Muscle of leg (tissue), 3 donors: ENCODE measurements at regions not wholly inside any gene's neighbourhood (a gene's known extent, or its start where the extent isn't known, plus 50 kb on each side); places are given as distances from the start of the nearest gene placed in this dataset.

ENCODE experiments used
- DNase-seq: peaks from one replicate; pipeline ENCODE4 v3.0.0; 2013
- H3K27ac ChIP-seq: one replicate; pipeline ENCODE4 v1.5.1; 2013; ENCODE audit warnings: mild to moderate bottlenecking, low read length, control low read depth
- H3K27me3 ChIP-seq: one replicate; pipeline ENCODE4 v1.6.1; 2013; ENCODE audit warnings: low read length; ENCODE audit not compliant: control insufficient read depth, insufficient read depth
- H3K36me3 ChIP-seq: one replicate; pipeline ENCODE4 v1.6.1; 2013; ENCODE audit warnings: low read length; ENCODE audit not compliant: control insufficient read depth, insufficient read depth
- H3K4me1 ChIP-seq: one replicate; pipeline ENCODE4 v1.6.1; 2013; ENCODE audit warnings: low read length; ENCODE audit not compliant: control insufficient read depth, insufficient read depth
- H3K4me3 ChIP-seq: one replicate; pipeline ENCODE4 v1.5.1; 2013; ENCODE audit warnings: low read length, control low read depth
- H3K9me3 ChIP-seq: replicated peaks from 2 replicates; pipeline ENCODE4 v1.6.1; 2013; ENCODE audit warnings: low read depth, low read length; ENCODE audit not compliant: control insufficient read depth
- WGBS: methylation state at CpG from one replicate; pipeline ENCODE4 v1.1.5; 2013; ENCODE audit warnings: missing lambda C conversion rate; ENCODE audit not compliant: insufficient coverage; 5-methylcytosine and 5-hydroxymethylcytosine counted together

DNA sequence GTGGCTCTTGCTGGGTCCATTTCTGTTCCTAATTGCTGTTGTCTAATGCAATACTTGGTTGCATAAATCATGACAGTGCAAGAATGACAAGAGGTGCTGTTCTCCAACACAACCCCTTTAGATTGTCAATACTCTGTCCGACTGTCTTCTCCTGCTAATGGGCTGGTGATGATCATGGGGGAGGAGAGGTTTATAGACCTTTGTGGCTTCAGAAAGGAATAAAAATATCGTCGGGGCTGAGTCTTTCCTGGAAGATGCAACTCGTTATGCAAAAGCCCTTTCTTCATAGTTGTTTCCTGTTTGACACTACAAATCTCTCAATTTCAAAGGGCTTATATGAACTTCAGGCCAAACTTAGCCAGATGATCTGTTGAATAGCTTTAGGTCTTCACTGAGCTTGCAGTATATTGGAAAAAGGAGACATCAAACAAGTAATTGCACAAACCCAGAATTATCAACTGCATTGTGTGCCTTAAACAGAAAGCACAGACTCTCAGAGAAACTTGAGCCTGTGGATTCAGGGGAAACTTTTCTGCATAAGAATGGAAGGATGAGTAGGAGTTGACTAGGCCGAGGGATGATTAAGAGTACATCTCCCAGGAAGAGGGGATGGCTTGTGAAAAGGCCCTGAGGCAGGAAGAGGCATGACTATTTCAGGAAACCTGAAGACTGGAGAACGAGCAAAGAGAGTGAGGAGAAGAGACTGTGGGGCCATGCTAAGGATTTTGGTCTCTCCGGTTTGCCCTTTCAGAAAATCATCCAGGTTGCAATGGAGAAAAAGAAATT is 107.6 kb downstream of the TSEN15 start:
- no peaks in the 10 kb centered on the region for H3K27me3 ChIP-seq
- WGBS: 82% methylated on average over 3 of the region's 7 CpGs
- no peak for DNase-seq
- H3K4me3 ChIP-seq: no peak overlapping the region
- H3K9me3 ChIP-seq: no peaks in the 10 kb centered on the region
- H3K27ac ChIP-seq: no peak overlapping the region
- H3K36me3 ChIP-seq: no peaks in the 10 kb centered on the region
- H3K4me1 ChIP-seq: peaks cover 12% of the 10 kb centered on the region

DNA sequence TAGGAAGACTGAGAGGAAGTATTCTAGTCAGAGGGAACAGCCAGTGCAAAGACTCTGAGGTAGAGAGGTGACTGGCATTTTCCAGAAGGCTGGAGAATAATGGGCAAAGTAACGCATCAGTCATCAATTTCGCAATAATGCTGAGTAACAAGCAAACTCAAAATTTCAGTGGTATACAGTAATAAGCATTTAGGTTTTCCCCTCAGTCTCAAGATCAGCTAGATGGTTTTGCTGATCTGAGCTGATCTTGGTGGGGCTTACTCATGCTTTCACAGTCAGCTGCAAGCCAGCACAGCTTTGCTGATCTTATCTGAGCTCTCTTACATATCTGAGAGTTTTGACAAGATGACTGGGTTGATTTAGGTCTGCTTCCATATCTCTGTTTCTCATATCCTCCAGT is 108.7 kb downstream of the TSEN15 start:
- no peaks in the 10 kb centered on the region for H3K27me3 ChIP-seq
- no peak for DNase-seq
- H3K4me3 ChIP-seq: no peak overlapping the region
- H3K4me1 ChIP-seq: peaks cover 15% of the 10 kb centered on the region
- no peaks in the 10 kb centered on the region for H3K9me3 ChIP-seq
- WGBS: no CpG with 5 or more reads among the region's 2 CpGs
- H3K27ac ChIP-seq: no peak overlapping the region
- H3K36me3 ChIP-seq: no peaks in the 10 kb centered on the region

DNA sequence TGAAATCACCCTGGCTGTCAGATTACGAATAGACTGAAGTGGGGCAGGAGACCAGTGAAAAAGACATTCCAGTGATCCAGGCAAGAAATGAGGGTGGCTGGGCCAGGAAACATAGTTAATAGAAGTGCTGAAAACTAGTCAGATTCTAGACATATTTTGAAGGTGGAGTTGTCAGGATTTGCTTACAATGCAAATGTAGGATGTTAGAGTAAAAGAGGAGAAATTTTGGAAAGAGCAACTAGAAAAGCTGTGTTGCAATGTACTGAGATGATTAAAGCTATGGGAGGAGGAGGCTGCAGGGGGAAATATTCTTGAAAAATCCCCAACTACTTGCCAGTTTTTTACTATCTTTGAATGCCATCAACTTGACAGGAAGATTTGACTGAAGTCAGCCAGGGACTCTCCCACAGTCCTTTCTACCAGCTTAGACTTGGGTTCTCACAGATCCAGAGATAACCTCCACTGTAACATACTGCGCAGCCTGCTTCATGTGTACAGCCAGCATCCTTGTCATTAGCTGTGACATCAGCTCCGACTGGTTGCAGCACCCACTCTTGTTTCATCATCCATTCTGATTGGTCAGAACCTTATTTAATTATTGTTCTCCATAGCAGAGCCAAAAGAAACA is 109.7 kb downstream of the TSEN15 start:
- DNase-seq: no peak
- H3K4me3 ChIP-seq: no peak overlapping the region
- no peaks in the 10 kb centered on the region for H3K36me3 ChIP-seq
- H3K4me1 ChIP-seq: peaks cover 15% of the 10 kb centered on the region
- no peaks in the 10 kb centered on the region for H3K27me3 ChIP-seq
- no peaks in the 10 kb centered on the region for H3K9me3 ChIP-seq
- WGBS: 78% methylated on average over 2 of the region's 3 CpGs
- no peak overlapping the region for H3K27ac ChIP-seq

DNA sequence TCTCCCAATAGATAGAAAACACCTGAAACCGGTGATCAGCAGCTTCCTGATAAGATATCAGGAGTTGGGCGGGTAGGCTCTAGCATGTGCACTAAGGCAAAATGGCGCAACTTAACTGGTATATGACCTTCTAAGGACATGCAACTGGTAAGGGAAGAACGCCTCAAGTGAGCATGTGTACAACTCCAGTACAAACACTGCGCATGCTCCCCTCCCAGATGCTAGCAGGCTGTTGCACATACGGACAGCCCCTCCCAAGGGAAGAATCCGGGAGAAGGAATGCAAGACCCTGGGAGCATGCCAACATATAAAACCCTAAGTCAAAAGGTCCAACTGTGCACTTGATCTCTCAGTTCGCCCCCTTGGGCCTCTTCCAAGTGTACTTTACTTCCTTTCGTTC is 110.8 kb downstream of the TSEN15 start:
- H3K36me3 ChIP-seq: no peaks in the 10 kb centered on the region
- DNase-seq: peak; percentile 44
- WGBS: 68% methylated on average over 8 of the region's 9 CpGs
- H3K27ac ChIP-seq: no peak overlapping the region
- peaks cover 15% of the 10 kb centered on the region for H3K4me1 ChIP-seq
- H3K27me3 ChIP-seq: no peaks in the 10 kb centered on the region
- H3K9me3 ChIP-seq: no peaks in the 10 kb centered on the region
- no peak overlapping the region for H3K4me3 ChIP-seq

DNA sequence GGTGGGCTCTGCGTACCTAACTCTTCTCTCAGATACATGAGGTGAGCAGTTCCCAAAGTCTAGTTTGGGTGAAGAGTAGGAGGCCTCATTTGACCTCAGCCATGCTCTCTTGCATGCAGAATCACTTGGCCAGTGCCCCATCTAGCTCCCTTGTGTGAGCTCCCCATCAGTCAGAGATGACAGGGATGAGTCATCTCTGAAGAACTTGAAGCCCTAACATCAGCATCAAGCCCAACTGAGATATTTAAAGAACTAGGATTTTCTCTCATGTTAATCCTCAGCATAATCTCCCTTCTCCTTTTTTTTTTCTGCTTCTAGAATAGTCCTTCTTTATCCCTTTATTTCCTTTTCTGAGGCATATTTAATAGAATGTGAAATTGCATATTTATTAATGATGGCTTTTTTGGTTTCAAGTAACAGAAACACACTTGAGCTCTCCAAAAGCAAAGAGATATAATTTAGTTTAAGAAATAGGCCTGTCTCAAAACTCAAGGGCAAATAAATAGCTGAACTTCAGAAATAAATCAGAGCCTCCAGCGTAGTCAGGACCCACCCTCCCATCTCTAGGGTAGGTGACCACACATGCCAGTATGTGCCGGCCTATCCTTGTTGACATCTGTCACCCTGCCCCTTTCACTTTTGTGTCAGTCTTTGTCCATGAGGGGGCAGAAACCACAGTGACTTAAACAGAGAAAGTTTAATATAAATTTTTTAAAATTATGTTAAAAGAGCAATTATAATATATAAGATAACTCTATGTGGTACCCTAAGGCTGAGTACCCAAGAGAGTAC is 112.3 kb downstream of the TSEN15 start:
- Histone ChIP-seq H3K4me1 (peaks cover 15% of the 10 kb centered on the region), H3K4me3 (no peak overlapping the region), H3K27ac (no peak overlapping the region), H3K36me3 (no peaks in the 10 kb centered on the region), H3K27me3 (no peaks in the 10 kb centered on the region), H3K9me3 (no peaks in the 10 kb centered on the region)
- peak; percentile 55 for DNase-seq
- 83% methylated on average over 1 of the region's 3 CpGs for WGBS

DNA sequence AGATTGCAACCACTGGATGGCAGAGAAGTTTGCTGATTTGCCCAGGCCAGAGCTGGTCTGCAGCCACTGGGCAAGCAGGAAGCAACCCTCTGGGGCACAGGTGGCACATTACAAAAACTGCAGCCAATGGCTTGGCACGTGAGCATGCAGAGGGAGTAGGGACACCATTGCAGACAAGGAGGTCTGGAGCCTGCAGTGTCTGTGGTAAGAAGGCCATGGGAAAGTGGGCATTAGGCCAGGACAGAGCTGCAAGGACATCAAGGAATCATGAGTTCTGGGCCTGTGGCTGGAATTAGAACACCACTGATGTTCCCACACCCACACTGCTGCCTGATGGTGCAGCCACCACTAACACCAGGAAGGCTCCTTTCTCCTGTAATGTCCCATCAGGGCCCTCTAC is 113.0 kb downstream of the TSEN15 start:
- Histone ChIP-seq H3K36me3 (no peaks in the 10 kb centered on the region), H3K4me1 (peaks cover 15% of the 10 kb centered on the region), H3K9me3 (no peaks in the 10 kb centered on the region), H3K4me3 (no peak overlapping the region), H3K27ac (no peak overlapping the region), H3K27me3 (no peaks in the 10 kb centered on the region)
- no peak for DNase-seq
- 67% methylated on average over 1 of the region's 1 CpG for WGBS

DNA sequence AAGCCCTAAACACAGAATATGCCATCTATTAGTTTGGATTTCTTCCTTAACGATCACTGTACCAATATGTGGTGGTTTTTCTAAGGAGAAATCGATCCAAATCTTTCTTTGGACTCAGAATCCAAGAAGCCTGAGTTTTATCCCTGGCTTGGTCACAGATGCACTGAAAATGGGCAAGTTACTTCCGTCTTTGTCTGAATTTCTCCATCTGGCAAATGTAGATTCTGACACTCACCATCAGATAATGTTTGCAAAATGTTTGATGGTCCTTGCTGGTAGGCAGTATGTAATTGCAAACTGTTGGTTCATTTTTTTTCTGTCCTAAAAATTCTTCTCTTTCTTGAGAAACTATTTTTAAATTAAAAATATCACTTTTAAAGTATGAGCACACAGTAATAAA is 115.0 kb downstream of the TSEN15 start:
- Histone ChIP-seq H3K4me1 (peaks cover 15% of the 10 kb centered on the region), H3K27me3 (no peaks in the 10 kb centered on the region), H3K27ac (no peak overlapping the region), H3K4me3 (no peak overlapping the region), H3K9me3 (no peaks in the 10 kb centered on the region), H3K36me3 (no peaks in the 10 kb centered on the region)
- 100% methylated on average over 1 of the region's 3 CpGs for WGBS
- no peak for DNase-seq

DNA sequence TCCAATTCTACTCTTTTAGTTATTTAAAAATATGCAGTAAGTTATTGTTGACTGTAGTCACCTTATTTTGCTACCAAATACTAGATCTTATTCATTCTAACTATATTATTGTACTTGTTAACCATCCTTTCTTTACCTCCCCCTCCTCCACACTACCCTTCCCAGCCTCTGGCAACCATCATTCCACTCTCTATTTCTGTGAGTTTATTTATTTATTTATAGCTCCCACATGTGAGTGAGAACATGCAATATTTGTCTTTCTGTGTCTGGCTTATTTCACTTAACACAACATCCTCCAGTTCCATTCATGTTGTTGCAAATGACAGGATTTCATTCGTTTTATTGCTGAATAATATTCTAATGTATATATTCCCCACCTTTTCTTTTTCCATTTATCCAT is 115.8 kb downstream of the TSEN15 start:
- peaks cover 12% of the 10 kb centered on the region for H3K4me1 ChIP-seq
- WGBS: no CpG with 5 or more reads among the region's 1 CpG

DNA sequence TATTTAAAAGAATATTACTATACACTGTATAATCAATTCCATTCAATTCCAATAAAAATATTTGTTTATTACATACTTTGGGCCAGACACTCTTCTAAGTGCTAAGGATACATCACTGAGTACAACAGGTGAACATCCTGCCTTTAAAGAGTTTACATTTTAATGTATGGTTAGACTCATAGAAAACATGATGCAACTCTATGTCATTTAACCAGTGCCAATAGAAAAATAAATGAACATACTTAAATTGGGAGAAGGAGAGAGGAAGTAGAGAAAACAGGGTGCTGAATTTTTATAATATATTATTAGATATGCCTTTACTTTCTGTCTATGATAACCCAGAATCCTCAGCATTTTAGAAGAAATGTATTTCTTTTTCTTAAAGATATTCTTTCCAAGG is 119.2 kb downstream of the TSEN15 start:
- Histone ChIP-seq H3K27me3 (no peaks in the 10 kb centered on the region), H3K4me3 (no peak overlapping the region), H3K36me3 (no peaks in the 10 kb centered on the region), H3K4me1 (no peaks in the 10 kb centered on the region), H3K27ac (no peak overlapping the region), H3K9me3 (no peaks in the 10 kb centered on the region)
- DNase-seq: no peak

More for the DNA sequence above, 115.8 kb downstream of the TSEN15 start:
- Histone ChIP-seq H3K27me3 (no peaks in the 10 kb centered on the region), H3K4me3 (no peak overlapping the region), H3K9me3 (no peaks in the 10 kb centered on the region), H3K36me3 (no peaks in the 10 kb centered on the region), H3K27ac (no peak overlapping the region)
- no peak for DNase-seq

DNA sequence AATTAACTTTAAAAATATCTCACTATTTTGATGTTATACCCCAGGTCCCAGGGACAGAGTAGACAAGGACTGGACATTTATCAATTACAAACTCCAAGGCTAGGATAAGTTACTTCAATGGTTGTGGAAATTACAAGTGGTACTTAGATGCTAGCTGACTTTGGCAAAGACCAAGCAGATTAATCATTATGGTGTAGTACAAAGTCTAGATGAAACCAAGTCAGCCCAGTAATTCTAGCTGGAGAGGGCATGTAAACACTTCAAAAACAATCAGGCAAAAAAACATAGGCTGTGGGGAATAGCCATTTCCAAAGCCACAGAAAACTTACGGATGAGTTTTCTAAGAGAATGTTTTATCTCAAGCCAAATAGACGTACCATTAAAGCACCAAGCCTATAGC is 124.5 kb downstream of the TSEN15 start:
- no peaks in the 10 kb centered on the region for H3K9me3 ChIP-seq
- H3K27me3 ChIP-seq: no peaks in the 10 kb centered on the region
- no peaks in the 10 kb centered on the region for H3K36me3 ChIP-seq
- no peak for DNase-seq
- no peaks in the 10 kb centered on the region for H3K4me1 ChIP-seq
- H3K4me3 ChIP-seq: no peak overlapping the region
- 67% methylated on average over 1 of the region's 2 CpGs for WGBS
- no peak overlapping the region for H3K27ac ChIP-seq
